ENCODE measurements at regions not wholly inside any gene's neighbourhood (a gene's known extent, or its start where the extent isn't known, plus 50 kb on each side); places are given as distances from the start of the nearest gene placed in this dataset.

DNA sequence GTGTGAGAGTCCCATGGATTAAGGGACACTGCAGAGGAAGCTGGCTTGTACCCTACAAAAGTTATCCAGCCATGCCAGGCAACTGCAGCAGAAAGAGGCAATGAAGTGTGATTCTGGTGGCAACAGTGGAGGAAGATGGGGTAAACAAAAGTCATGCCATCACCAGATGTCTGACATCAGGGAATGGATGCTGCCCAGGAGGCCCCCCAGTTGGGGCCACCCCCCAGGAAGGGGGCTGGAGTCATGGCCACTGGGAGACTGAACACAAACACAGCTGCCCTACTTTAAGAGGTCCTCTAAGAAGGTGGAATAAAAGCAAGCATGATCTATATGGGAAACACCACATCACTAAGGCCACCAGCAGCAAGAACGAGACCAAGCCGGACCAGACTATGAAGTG is 235.3 kb downstream of the KLF12 start:
- H4K8ac ChIP-seq (ENCODE audit: low read depth in 2 of 2, low read length in 2 of 2), result no peak overlapping the region
- 0 out of 2 replicates have a peak, but pooled peaks cover 1% of the 10 kb centered on the region for H3K4me1 ChIP-seq (ENCODE audit: control insufficient read depth, insufficient read depth, low read length)
- peaks cover 8 to 20% of the 10 kb centered on the region in 2 experiments for H3K79me1 ChIP-seq (ENCODE audit: low read depth in 1 of 2, low read length in 2 of 2)
- no peak for TF ChIP-seq CEBPB (IDR thresholded peaks at IDR 0.05; ENCODE audit: low read depth, low read length)
- TF ChIP-seq, protein P1, sequence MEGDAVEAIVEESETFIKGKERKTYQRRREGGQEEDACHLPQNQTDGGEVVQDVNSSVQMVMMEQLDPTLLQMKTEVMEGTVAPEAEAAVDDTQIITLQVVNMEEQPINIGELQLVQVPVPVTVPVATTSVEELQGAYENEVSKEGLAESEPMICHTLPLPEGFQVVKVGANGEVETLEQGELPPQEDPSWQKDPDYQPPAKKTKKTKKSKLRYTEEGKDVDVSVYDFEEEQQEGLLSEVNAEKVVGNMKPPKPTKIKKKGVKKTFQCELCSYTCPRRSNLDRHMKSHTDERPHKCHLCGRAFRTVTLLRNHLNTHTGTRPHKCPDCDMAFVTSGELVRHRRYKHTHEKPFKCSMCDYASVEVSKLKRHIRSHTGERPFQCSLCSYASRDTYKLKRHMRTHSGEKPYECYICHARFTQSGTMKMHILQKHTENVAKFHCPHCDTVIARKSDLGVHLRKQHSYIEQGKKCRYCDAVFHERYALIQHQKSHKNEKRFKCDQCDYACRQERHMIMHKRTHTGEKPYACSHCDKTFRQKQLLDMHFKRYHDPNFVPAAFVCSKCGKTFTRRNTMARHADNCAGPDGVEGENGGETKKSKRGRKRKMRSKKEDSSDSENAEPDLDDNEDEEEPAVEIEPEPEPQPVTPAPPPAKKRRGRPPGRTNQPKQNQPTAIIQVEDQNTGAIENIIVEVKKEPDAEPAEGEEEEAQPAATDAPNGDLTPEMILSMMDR (conservative IDR thresholded peaks at IDR 0.05; ENCODE audit: low read depth, low read length), result no peak
- no peak for TF ChIP-seq POLR2A (IDR thresholded peaks at IDR 0.05; ENCODE audit: low read depth, low read length)
- TF ChIP-seq MAFK (IDR thresholded peaks at IDR 0.05; ENCODE audit: low read depth, low read length), result no peak
- no peak for TF ChIP-seq CHD1 (IDR thresholded peaks at IDR 0.05; ENCODE audit: low read depth, low read length)
- no peak overlapping the region for H3K4me2 ChIP-seq (ENCODE audit: low read depth, low read length)
- intact Hi-C loops (cut with micrococcal nuclease) (no loop called here), dilution Hi-C loops (cut with HindIII; ENCODE audit: low sequenced_read_pairs, unreplicated experiment) (no loop called here), in situ Hi-C loops (cut with MboI; ENCODE audit: low sequenced_read_pairs) (no loop called here)
- peaks cover 9% of the 10 kb centered on the region; the same call in 1 of the 2 replicates for H3K9me1 ChIP-seq (ENCODE audit: insufficient read depth, low read length)
- no peak overlapping the region for H3K4ac ChIP-seq (ENCODE audit: low read depth, low read length)
- DNase-seq, result no peak
- 0 out of 2 replicates have a peak, but pooled peaks cover 1% of the 10 kb centered on the region for H3K36me3 ChIP-seq (ENCODE audit: control insufficient read depth, insufficient read depth, low read length)
- no TSS peak for BruUV-seq (replicated peaks)
- no peaks in the 10 kb centered on the region; the same call in 1 of the 2 replicates for H4K20me1 ChIP-seq (ENCODE audit: insufficient read depth, low read length)
- H3K27ac ChIP-seq (ENCODE audit: insufficient read depth, low read length), result no peak overlapping the region
- H2AK5ac ChIP-seq (ENCODE audit: low read depth, low read length), result no peak overlapping the region
- no peak overlapping the region for H2AFZ ChIP-seq (replicated peaks; ENCODE audit: low read length, poor library complexity)
- H3K23ac ChIP-seq (ENCODE audit: low read depth, low read length), result no peak overlapping the region
- H3K4me3 ChIP-seq (ENCODE audit: insufficient read depth, low read depth, low read length), result no peak overlapping the region
- H3K9ac ChIP-seq (ENCODE audit: low read depth, low read length), result no peak overlapping the region
- ChIA-PET CTCF (no interaction called here), POLR2A (ENCODE audit: unreplicated experiment) (no interaction called here)
- H3K56ac ChIP-seq (ENCODE audit: extremely low read depth, insufficient read depth, low read length), result no peak overlapping the region
- WGBS, 2 experiments (ENCODE audit: extremely low coverage in 2 of 2, insufficient read length in 1 of 2), result no CpG with 5 or more reads among the region's 2 CpGs
- H4K91ac ChIP-seq (ENCODE audit: insufficient read depth, low read depth, low read length), result no peak overlapping the region
- H2BK20ac ChIP-seq (ENCODE audit: low read depth, low read length), result no peak overlapping the region
- no peak for ATAC-seq (ENCODE audit: low read depth)
- H3K27me3 ChIP-seq (ENCODE audit: control insufficient read depth, insufficient read depth, low read length), result no peaks in the 10 kb centered on the region
- no peak overlapping the region for H2AK9ac ChIP-seq (replicated peaks; ENCODE audit: low read depth, low read length, poor library complexity)
- no peaks in the 10 kb centered on the region for H3K9me3 ChIP-seq (ENCODE audit: control insufficient read depth, insufficient read depth, low read length)
- no peak overlapping the region for H2BK120ac ChIP-seq (ENCODE audit: low read depth, low read length)
- H3K14ac ChIP-seq (replicated peaks; ENCODE audit: low read depth, low read length), result no peak overlapping the region; the same call in 1 of the 2 replicates
- H2BK5ac ChIP-seq (ENCODE audit: low read depth, low read length, poor library complexity, severe bottlenecking), result no peak overlapping the region
- H4K5ac ChIP-seq (ENCODE audit: low read depth, low read length), result no peak overlapping the region
- H2BK15ac ChIP-seq (ENCODE audit: low read depth, low read length), result no peak overlapping the region
- no peak overlapping the region for H3K18ac ChIP-seq (ENCODE audit: low read depth, low read length)
